ENCODE measurements at regions not wholly inside any gene's neighbourhood (a gene's known extent, or its start where the extent isn't known, plus 50 kb on each side); places are given as distances from the start of the nearest gene placed in this dataset.

DNA sequence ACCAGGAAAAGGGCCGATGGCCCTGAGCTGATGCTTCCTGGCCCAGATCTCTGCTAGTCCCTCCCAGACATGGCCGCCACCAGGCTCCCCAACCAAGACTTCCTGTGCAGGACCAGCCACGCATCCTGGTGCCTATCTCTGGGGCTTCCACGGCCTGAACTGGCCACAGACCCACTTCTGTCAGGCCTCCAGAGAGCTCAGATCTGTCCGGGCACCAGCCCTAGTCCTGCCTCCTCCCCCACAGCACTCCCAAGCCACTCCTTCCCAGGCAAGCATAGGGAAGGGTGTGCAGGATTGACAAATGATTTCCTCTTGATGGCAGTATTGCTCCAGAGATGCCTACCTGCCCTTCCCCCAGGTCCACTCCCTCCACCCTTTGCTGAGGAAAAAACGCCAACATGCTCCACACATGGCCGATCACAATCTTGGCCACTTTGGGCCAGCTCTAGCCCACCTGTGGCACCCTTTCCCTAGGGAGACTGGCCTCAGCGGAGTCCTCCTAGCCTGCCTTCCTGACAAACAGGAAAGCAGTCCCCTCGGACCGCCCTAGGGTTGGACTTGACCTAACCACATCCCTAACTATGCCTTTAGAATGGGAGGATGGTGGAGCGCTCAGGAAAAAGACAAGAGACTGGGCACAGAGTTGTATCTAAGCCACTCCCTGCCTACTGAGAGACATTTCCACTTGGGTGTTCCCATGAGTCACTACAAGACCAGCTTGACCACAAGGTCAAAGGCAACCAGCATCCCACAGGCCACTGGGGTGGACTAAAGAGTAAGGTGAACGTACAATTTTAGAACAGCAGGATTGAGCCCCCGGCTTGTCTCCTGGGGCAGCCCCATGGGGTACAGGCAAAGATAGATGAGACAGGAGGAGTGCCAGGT is 277.5 kb upstream of the AGTR2 start (continued):
- TF ChIP-seq ZNF256 (CRISPR knock-in tag; conservative IDR thresholded peaks at IDR 0.05) (no peak), ZMYM3 (CRISPR knock-in tag; IDR thresholded peaks at IDR 0.05) (no peak; the same call in 1 of the 2 replicates), ZNF382 (CRISPR knock-in tag; IDR thresholded peaks at IDR 0.05; ENCODE audit: borderline replicate concordance) (no peak), ARNTL (CRISPR knock-in tag; IDR thresholded peaks at IDR 0.05) (no peak), ZNF572 (CRISPR knock-in tag; IDR thresholded peaks at IDR 0.05) (no peak), IRF9 (CRISPR knock-in tag; IDR thresholded peaks at IDR 0.05; ENCODE audit: borderline replicate concordance) (no peak; the same call in 1 of the 2 replicates), ATF7 (IDR thresholded peaks at IDR 0.05) (no peak), ATF7 (CRISPR knock-in tag; IDR thresholded peaks at IDR 0.05) (no peak), ZNF547 (CRISPR knock-in tag; IDR thresholded peaks at IDR 0.05) (0 out of 2 replicates have a peak, but pooled peaks have one; percentile 28), IKZF4 (CRISPR knock-in tag; IDR thresholded peaks at IDR 0.05; ENCODE audit: borderline replicate concordance, low read depth, not compliant biosample characterization) (no peak), ZNF513 (CRISPR knock-in tag; conservative IDR thresholded peaks at IDR 0.05) (no peak), ZNF574 (CRISPR knock-in tag; IDR thresholded peaks at IDR 0.05) (peak; percentile 69; the same call in 1 of the 2 replicates), ZNF138 (CRISPR knock-in tag; IDR thresholded peaks at IDR 0.05; ENCODE audit: low read depth) (no peak), MYNN (CRISPR knock-in tag; IDR thresholded peaks at IDR 0.05; ENCODE audit: low read depth) (no peak), NKX3-1 (CRISPR knock-in tag; IDR thresholded peaks at IDR 0.05) (no peak), JUNB (CRISPR knock-in tag; IDR thresholded peaks at IDR 0.05; ENCODE audit: borderline replicate concordance) (no peak), KLF16 (CRISPR knock-in tag; IDR thresholded peaks at IDR 0.05) (no peak; a peak in 1 of 4 replicates), ZNF678 (CRISPR knock-in tag; IDR thresholded peaks at IDR 0.05) (no peak), ZNF253 (CRISPR knock-in tag; IDR thresholded peaks at IDR 0.05; ENCODE audit: borderline replicate concordance) (no peak)
- TF ChIP-seq, protein P1, sequence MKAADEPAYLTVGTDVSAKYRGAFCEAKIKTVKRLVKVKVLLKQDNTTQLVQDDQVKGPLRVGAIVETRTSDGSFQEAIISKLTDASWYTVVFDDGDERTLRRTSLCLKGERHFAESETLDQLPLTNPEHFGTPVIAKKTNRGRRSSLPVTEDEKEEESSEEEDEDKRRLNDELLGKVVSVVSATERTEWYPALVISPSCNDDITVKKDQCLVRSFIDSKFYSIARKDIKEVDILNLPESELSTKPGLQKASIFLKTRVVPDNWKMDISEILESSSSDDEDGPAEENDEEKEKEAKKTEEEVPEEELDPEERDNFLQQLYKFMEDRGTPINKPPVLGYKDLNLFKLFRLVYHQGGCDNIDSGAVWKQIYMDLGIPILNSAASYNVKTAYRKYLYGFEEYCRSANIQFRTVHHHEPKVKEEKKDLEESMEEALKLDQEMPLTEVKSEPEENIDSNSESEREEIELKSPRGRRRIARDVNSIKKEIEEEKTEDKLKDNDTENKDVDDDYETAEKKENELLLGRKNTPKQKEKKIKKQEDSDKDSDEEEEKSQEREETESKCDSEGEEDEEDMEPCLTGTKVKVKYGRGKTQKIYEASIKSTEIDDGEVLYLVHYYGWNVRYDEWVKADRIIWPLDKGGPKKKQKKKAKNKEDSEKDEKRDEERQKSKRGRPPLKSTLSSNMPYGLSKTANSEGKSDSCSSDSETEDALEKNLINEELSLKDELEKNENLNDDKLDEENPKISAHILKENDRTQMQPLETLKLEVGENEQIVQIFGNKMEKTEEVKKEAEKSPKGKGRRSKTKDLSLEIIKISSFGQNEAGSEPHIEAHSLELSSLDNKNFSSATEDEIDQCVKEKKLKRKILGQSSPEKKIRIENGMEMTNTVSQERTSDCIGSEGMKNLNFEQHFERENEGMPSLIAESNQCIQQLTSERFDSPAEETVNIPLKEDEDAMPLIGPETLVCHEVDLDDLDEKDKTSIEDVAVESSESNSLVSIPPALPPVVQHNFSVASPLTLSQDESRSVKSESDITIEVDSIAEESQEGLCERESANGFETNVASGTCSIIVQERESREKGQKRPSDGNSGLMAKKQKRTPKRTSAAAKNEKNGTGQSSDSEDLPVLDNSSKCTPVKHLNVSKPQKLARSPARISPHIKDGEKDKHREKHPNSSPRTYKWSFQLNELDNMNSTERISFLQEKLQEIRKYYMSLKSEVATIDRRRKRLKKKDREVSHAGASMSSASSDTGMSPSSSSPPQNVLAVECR (CRISPR knock-in tag; IDR thresholded peaks at IDR 0.05; ENCODE audit: borderline replicate concordance), result peak; percentile 45; the same call in 1 of the 2 replicates
